GM12891 (cell line): ENCODE measurements at regions not wholly inside any gene's neighbourhood (a gene's known extent, or its start where the extent isn't known, plus 50 kb on each side); places are given as distances from the start of the nearest gene placed in this dataset.

Experiments
- POLR2AphosphoS5 ChIP-seq: IDR thresholded peaks from 2 replicates; pipeline ENCODE4 v1.6.1; 2011; ENCODE audit warnings: low read depth, low read length, control low read depth
- SPI1 ChIP-seq: IDR thresholded peaks from 2 replicates; pipeline ENCODE4 v1.6.1; 2011; ENCODE audit warnings: low read depth, low read length, control low read depth

- TF ChIP-seq SPI1, result no peak
- TF ChIP-seq POLR2AphosphoS5, result no peak
Measured at GRCh38 chr3:5271372-5271683, 83.8 kb downstream of the EDEM1 start.
